ENCODE measurements at regions not wholly inside any gene's neighbourhood (a gene's known extent, or its start where the extent isn't known, plus 50 kb on each side); places are given as distances from the start of the nearest gene placed in this dataset.

GRCh38 chr2:219775506-219775905 is 148.1 kb downstream of the SLC4A3 start:
- Histone ChIP-seq H3K4me3 (no peak overlapping the region), H3K36me3 (no peaks in the 10 kb centered on the region), H3K27me3 (replicated peaks in 1 of 7) (peaks cover 0 to 11% (median 0%) of the 10 kb centered on the region in 7 donors), H3K4me1 (no peaks in the 10 kb centered on the region), H3K9me3 (peaks cover 0 to 7% (median under 1%) of the 10 kb centered on the region in 8 donors), H3K27ac (no peak overlapping the region)
- DNase-seq = no peak
- intact Hi-C loops (cut with DNase I; ENCODE audit: low total_unique reads) = no loop called here
- 83 to 91% (median 85%) methylated on average over 5 of the region's 5 CpGs for WGBS, 5 donors
- TF ChIP-seq POLR2AphosphoS5 (IDR thresholded peaks at IDR 0.05) = no peak
- TF ChIP-seq, protein P1, sequence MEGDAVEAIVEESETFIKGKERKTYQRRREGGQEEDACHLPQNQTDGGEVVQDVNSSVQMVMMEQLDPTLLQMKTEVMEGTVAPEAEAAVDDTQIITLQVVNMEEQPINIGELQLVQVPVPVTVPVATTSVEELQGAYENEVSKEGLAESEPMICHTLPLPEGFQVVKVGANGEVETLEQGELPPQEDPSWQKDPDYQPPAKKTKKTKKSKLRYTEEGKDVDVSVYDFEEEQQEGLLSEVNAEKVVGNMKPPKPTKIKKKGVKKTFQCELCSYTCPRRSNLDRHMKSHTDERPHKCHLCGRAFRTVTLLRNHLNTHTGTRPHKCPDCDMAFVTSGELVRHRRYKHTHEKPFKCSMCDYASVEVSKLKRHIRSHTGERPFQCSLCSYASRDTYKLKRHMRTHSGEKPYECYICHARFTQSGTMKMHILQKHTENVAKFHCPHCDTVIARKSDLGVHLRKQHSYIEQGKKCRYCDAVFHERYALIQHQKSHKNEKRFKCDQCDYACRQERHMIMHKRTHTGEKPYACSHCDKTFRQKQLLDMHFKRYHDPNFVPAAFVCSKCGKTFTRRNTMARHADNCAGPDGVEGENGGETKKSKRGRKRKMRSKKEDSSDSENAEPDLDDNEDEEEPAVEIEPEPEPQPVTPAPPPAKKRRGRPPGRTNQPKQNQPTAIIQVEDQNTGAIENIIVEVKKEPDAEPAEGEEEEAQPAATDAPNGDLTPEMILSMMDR (IDR thresholded peaks at IDR 0.05 in 8 of 11, conservative IDR thresholded peaks at IDR 0.05 in 3 of 11) = no peak
- TF ChIP-seq POLR2A (IDR thresholded peaks at IDR 0.05) = no peak

- 84 to 92% (median 87%) methylated on average over 2 of the region's 2 CpGs for WGBS, 5 donors
- H3K27ac ChIP-seq = no peak overlapping the region
- H3K4me3 ChIP-seq = no peak overlapping the region
- no peaks in the 10 kb centered on the region for H3K9me3 ChIP-seq
- peaks cover 0 to 16% (median 0%) of the 10 kb centered on the region in 7 donors for H3K27me3 ChIP-seq (replicated peaks in 1 of 7)
- TF ChIP-seq POLR2A (IDR thresholded peaks at IDR 0.05) (no peak), POLR2AphosphoS5 (IDR thresholded peaks at IDR 0.05) (no peak)
- TF ChIP-seq, protein P1 (IDR thresholded peaks at IDR 0.05 in 8 of 11, conservative IDR thresholded peaks at IDR 0.05 in 3 of 11) = no peak
- H3K36me3 ChIP-seq = no peaks in the 10 kb centered on the region
- H3K4me1 ChIP-seq = no peaks in the 10 kb centered on the region
- intact Hi-C loops (cut with DNase I; ENCODE audit: low total_unique reads) = no loop called here
- no peak for DNase-seq
Observed at GRCh38 chr2:219777388-219777787, 150.0 kb downstream of the SLC4A3 start.

- peaks cover 0 to 16% (median 0%) of the 10 kb centered on the region in 7 donors for H3K27me3 ChIP-seq (replicated peaks in 1 of 7)
- TF ChIP-seq POLR2A (IDR thresholded peaks at IDR 0.05) (no peak), POLR2AphosphoS5 (IDR thresholded peaks at IDR 0.05) (no peak)
- TF ChIP-seq, protein P1 (IDR thresholded peaks at IDR 0.05 in 8 of 11, conservative IDR thresholded peaks at IDR 0.05 in 3 of 11) = no peak
- no peak overlapping the region for H3K4me3 ChIP-seq
- no peak for DNase-seq
- no peak overlapping the region for H3K27ac ChIP-seq
- H3K36me3 ChIP-seq = no peaks in the 10 kb centered on the region
- H3K9me3 ChIP-seq = no peaks in the 10 kb centered on the region
- intact Hi-C loops (cut with DNase I; ENCODE audit: low total_unique reads) = no loop called here
- WGBS, 5 donors = 79 to 90% (median 86%) methylated on average over 2 of the region's 2 CpGs
- no peaks in the 10 kb centered on the region for H3K4me1 ChIP-seq
Observed at GRCh38 chr2:219778189-219778588, 150.8 kb downstream of the SLC4A3 start.

- no peak for TF ChIP-seq POLR2A (IDR thresholded peaks at IDR 0.05)
- no peak for TF ChIP-seq POLR2AphosphoS5 (IDR thresholded peaks at IDR 0.05)
- TF ChIP-seq, protein P1 (IDR thresholded peaks at IDR 0.05 in 8 of 11, conservative IDR thresholded peaks at IDR 0.05 in 3 of 11) = no peak
- Histone ChIP-seq H3K27me3 (replicated peaks in 1 of 7) (peaks cover 0 to 16% (median 0%) of the 10 kb centered on the region in 7 donors), H3K27ac (no peak overlapping the region), H3K4me1 (no peaks in the 10 kb centered on the region), H3K36me3 (no peaks in the 10 kb centered on the region), H3K4me3 (no peak overlapping the region), H3K9me3 (no peaks in the 10 kb centered on the region)
- no peak for DNase-seq
- 81 to 94% (median 90%) methylated on average over 7 of the region's 7 CpGs for WGBS, 5 donors
- intact Hi-C loops (cut with DNase I; ENCODE audit: low total_unique reads) = no loop called here
Observed at GRCh38 chr2:219782737-219783348, 155.4 kb downstream of the SLC4A3 start.
